ENCODE measurements at regions not wholly inside any gene's neighbourhood (a gene's known extent, or its start where the extent isn't known, plus 50 kb on each side); places are given as distances from the start of the nearest gene placed in this dataset.
"Not testable (repeated sequence)": the region's sequence is repeated elsewhere in the genome, so short reads cannot be mapped to it uniquely, and the experiment has no call there.

DNA sequence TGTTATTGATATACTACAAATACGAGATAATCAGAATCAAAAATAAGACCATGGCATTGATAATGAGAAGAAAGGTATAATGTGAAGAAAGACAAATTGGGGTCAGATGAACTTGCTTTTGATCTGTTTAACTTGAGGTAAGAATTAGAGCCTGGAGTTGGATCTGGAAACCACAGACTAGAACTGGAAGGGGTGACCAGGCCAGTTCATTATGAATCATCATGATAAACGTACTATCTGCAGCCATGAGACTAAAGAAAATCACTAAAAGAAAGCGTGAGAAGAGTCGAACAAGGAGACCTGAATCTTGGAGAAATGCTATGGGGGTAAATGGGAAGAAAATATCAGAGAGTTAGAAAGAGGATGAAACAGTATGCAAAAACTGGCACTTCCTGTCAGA lies 967.5 kb downstream of the NR2F1-AS1 start (continued):
- TF ChIP-seq, protein P1, sequence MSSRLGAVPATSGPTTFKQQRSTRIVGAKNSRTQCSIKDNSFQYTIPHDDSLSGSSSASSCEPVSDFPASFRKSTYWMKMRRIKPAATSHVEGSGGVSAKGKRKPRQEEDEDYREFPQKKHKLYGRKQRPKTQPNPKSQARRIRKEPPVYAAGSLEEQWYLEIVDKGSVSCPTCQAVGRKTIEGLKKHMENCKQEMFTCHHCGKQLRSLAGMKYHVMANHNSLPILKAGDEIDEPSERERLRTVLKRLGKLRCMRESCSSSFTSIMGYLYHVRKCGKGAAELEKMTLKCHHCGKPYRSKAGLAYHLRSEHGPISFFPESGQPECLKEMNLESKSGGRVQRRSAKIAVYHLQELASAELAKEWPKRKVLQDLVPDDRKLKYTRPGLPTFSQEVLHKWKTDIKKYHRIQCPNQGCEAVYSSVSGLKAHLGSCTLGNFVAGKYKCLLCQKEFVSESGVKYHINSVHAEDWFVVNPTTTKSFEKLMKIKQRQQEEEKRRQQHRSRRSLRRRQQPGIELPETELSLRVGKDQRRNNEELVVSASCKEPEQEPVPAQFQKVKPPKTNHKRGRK (CRISPR knock-in tag; IDR thresholded peaks at IDR 0.05; ENCODE audit: borderline replicate concordance): no peak
- TF ChIP-seq NR2C2 (CRISPR knock-in tag; IDR thresholded peaks at IDR 0.05): no peak
- TF ChIP-seq SOX15 (CRISPR knock-in tag; IDR thresholded peaks at IDR 0.05): no peak
- TF ChIP-seq FOXP1 (CRISPR knock-in tag; IDR thresholded peaks at IDR 0.05; ENCODE audit: borderline replicate concordance): no peak

DNA sequence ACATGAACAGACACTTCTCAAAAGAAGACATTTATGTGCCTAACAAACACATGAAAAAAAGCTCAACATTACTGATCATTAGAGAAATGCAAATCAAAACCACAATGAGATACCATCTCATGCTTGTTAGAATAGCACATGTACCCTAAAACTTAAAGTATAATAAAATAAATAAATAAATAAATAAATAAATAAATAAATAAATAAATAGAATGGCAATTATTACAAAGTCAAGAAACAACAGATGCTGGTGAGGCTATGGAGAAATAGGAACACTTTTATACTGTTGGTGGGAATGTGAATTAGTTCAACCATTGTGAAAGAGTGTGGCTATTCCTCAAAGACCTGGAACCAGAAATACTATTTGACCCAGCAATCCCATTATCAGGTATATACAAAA lies 970.6 kb downstream of the NR2F1-AS1 start:
- not testable (repeated sequence) for H3K4me3 Mint-ChIP-seq, H3K27ac Mint-ChIP-seq

DNA sequence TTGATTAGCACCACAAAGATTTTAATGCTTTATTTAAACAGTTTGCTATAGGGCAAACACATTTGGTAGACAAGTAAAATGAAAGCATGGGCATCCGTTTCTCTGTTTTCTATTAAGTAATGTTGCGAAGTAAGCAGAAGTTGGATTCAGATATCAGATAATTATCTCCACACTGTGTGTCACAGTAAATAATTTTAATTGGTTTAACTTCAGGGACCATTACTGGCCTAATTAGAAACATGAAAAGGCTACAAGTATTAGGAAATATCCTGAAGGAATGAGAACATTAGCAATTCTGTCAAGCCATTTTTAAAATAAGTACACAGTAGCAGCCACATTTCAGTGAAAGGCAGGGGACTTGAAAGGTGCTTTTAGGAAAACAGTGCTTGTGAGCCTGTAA lies 975.4 kb downstream of the NR2F1-AS1 start:
- Mint-ChIP-seq H3K9me3 (peaks cover 4% of the 10 kb centered on the region), H3K4me1 (peaks cover 2% of the 10 kb centered on the region; the same call in 1 of the 2 replicates), H3K27me3 (ENCODE audit: low read depth) (no peaks in the 10 kb centered on the region), H3K4me3 (no peak overlapping the region), H3K27ac (no peak overlapping the region), H3K36me3 (no peaks in the 10 kb centered on the region)
- ATAC-seq (no peak), DNase-seq (ENCODE audit: low spot score) (no peak)
- CTCF ChIA-PET: no interaction called here
- POLR2A ChIA-PET: no interaction called here
- TF ChIP-seq, protein P2, sequence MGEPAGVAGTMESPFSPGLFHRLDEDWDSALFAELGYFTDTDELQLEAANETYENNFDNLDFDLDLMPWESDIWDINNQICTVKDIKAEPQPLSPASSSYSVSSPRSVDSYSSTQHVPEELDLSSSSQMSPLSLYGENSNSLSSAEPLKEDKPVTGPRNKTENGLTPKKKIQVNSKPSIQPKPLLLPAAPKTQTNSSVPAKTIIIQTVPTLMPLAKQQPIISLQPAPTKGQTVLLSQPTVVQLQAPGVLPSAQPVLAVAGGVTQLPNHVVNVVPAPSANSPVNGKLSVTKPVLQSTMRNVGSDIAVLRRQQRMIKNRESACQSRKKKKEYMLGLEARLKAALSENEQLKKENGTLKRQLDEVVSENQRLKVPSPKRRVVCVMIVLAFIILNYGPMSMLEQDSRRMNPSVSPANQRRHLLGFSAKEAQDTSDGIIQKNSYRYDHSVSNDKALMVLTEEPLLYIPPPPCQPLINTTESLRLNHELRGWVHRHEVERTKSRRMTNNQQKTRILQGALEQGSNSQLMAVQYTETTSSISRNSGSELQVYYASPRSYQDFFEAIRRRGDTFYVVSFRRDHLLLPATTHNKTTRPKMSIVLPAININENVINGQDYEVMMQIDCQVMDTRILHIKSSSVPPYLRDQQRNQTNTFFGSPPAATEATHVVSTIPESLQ (CRISPR knock-in tag; IDR thresholded peaks at IDR 0.05): no peak
- TF ChIP-seq, protein P3, sequence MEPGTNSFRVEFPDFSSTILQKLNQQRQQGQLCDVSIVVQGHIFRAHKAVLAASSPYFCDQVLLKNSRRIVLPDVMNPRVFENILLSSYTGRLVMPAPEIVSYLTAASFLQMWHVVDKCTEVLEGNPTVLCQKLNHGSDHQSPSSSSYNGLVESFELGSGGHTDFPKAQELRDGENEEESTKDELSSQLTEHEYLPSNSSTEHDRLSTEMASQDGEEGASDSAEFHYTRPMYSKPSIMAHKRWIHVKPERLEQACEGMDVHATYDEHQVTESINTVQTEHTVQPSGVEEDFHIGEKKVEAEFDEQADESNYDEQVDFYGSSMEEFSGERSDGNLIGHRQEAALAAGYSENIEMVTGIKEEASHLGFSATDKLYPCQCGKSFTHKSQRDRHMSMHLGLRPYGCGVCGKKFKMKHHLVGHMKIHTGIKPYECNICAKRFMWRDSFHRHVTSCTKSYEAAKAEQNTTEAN (CRISPR knock-in tag; IDR thresholded peaks at IDR 0.05): no peak
- TF ChIP-seq, protein P4, sequence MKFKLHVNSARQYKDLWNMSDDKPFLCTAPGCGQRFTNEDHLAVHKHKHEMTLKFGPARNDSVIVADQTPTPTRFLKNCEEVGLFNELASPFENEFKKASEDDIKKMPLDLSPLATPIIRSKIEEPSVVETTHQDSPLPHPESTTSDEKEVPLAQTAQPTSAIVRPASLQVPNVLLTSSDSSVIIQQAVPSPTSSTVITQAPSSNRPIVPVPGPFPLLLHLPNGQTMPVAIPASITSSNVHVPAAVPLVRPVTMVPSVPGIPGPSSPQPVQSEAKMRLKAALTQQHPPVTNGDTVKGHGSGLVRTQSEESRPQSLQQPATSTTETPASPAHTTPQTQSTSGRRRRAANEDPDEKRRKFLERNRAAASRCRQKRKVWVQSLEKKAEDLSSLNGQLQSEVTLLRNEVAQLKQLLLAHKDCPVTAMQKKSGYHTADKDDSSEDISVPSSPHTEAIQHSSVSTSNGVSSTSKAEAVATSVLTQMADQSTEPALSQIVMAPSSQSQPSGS (CRISPR knock-in tag; IDR thresholded peaks at IDR 0.05; ENCODE audit: borderline replicate concordance, low read depth): no peak
- TF ChIP-seq RELA (CRISPR knock-in tag; IDR thresholded peaks at IDR 0.05; ENCODE audit: borderline replicate concordance) (no peak), JUN (CRISPR knock-in tag; IDR thresholded peaks at IDR 0.05) (no peak), TCF7 (CRISPR knock-in tag; IDR thresholded peaks at IDR 0.05; ENCODE audit: low read depth) (no peak), PRRX2 (CRISPR knock-in tag; IDR thresholded peaks at IDR 0.05) (no peak)
- TF ChIP-seq, protein P5, sequence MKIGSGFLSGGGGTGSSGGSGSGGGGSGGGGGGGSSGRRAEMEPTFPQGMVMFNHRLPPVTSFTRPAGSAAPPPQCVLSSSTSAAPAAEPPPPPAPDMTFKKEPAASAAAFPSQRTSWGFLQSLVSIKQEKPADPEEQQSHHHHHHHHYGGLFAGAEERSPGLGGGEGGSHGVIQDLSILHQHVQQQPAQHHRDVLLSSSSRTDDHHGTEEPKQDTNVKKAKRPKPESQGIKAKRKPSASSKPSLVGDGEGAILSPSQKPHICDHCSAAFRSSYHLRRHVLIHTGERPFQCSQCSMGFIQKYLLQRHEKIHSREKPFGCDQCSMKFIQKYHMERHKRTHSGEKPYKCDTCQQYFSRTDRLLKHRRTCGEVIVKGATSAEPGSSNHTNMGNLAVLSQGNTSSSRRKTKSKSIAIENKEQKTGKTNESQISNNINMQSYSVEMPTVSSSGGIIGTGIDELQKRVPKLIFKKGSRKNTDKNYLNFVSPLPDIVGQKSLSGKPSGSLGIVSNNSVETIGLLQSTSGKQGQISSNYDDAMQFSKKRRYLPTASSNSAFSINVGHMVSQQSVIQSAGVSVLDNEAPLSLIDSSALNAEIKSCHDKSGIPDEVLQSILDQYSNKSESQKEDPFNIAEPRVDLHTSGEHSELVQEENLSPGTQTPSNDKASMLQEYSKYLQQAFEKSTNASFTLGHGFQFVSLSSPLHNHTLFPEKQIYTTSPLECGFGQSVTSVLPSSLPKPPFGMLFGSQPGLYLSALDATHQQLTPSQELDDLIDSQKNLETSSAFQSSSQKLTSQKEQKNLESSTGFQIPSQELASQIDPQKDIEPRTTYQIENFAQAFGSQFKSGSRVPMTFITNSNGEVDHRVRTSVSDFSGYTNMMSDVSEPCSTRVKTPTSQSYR (CRISPR knock-in tag; IDR thresholded peaks at IDR 0.05): no peak

More for the DNA sequence above, 970.6 kb downstream of the NR2F1-AS1 start:
- POLR2A ChIA-PET; H3K27me3 Mint-ChIP-seq (ENCODE audit: low read depth); DNase-seq (ENCODE audit: low spot score); H3K4me1 Mint-ChIP-seq; ATAC-seq; H3K36me3 Mint-ChIP-seq; CTCF ChIA-PET; H3K9me3 Mint-ChIP-seq: not testable (repeated sequence)
